ENCODE measurements at regions not wholly inside any gene's neighbourhood (a gene's known extent, or its start where the extent isn't known, plus 50 kb on each side); places are given as distances from the start of the nearest gene placed in this dataset.

DNA sequence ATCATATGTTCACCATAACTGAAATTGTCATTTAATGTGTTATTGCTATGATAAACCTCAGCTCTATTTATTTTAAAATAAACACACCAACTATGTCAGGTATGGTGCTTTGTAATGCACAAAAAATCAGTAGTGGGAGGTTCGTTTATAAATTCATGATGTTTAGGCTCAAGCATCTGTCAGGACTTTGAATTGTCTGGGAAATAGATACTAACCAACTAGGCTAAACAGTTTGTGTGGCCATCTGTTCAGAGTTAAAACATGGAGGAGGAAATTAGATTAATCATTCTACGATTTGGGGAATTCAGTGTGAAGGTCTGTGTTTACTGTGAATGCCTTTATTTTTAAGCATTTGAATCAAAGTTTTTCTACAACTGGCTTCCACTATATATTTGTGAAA is 212.6 kb upstream of the FZD8 start:
- no peaks in the 10 kb centered on the region for H3K9me3 ChIP-seq (ENCODE audit: insufficient read depth, low read length)
- no peaks in the 10 kb centered on the region for H3K4me1 ChIP-seq (ENCODE audit: low read length)
- no peak overlapping the region for H3K27ac ChIP-seq (ENCODE audit: low read length)
- H3K4me2 ChIP-seq (ENCODE audit: low read length), result no peak overlapping the region
- H4K20me1 ChIP-seq (ENCODE audit: insufficient read depth, low read length), result no peaks in the 10 kb centered on the region
- no peak overlapping the region for H2AFZ ChIP-seq (ENCODE audit: low read depth, low read length)
- H3K9ac ChIP-seq (ENCODE audit: low read length), result no peak overlapping the region
- H3K36me3 ChIP-seq (replicated peaks; ENCODE audit: low read depth, low read length), result no peaks in the 10 kb centered on the region
- no peaks in the 10 kb centered on the region for H3K27me3 ChIP-seq (ENCODE audit: low read depth, low read length)
- TF ChIP-seq, protein P1, sequence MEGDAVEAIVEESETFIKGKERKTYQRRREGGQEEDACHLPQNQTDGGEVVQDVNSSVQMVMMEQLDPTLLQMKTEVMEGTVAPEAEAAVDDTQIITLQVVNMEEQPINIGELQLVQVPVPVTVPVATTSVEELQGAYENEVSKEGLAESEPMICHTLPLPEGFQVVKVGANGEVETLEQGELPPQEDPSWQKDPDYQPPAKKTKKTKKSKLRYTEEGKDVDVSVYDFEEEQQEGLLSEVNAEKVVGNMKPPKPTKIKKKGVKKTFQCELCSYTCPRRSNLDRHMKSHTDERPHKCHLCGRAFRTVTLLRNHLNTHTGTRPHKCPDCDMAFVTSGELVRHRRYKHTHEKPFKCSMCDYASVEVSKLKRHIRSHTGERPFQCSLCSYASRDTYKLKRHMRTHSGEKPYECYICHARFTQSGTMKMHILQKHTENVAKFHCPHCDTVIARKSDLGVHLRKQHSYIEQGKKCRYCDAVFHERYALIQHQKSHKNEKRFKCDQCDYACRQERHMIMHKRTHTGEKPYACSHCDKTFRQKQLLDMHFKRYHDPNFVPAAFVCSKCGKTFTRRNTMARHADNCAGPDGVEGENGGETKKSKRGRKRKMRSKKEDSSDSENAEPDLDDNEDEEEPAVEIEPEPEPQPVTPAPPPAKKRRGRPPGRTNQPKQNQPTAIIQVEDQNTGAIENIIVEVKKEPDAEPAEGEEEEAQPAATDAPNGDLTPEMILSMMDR (IDR thresholded peaks at IDR 0.05; ENCODE audit: low read depth, low read length), result no peak
- TF ChIP-seq EZH2phosphoT487 (IDR thresholded peaks at IDR 0.05; ENCODE audit: low read depth), result no peak
- no peaks in the 10 kb centered on the region for H3K79me2 ChIP-seq (ENCODE audit: low read length)
- H3K4me3 ChIP-seq (ENCODE audit: low read length), result no peak overlapping the region

DNA sequence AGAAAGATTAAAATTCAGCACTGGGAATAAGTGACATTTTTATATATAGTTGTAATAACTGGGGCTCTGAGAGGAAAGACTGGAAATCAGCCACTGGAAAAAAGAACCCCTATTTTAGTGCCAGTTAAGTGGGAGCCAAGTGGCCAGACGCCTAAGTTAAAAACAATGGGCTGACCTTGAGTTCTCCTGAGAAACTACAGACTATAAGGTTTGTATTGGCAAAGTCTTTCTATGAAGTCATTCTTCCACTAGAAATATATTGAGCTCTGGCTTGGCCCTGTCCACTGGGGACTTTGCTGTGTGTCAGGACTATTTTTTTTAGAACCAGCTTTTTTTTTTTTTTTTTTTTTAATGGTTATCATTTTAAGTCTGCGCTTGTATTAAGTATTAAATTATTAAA is 210.6 kb upstream of the FZD8 start:
- H4K20me1 ChIP-seq (ENCODE audit: insufficient read depth, low read length), result no peaks in the 10 kb centered on the region
- H3K4me1 ChIP-seq (ENCODE audit: low read length), result no peaks in the 10 kb centered on the region
- no peak overlapping the region for H3K27ac ChIP-seq (ENCODE audit: low read length)
- H3K27me3 ChIP-seq (ENCODE audit: low read depth, low read length), result no peaks in the 10 kb centered on the region
- H2AFZ ChIP-seq (ENCODE audit: low read depth, low read length), result no peak overlapping the region
- no peak overlapping the region for H3K9ac ChIP-seq (ENCODE audit: low read length)
- no peaks in the 10 kb centered on the region for H3K36me3 ChIP-seq (replicated peaks; ENCODE audit: low read depth, low read length)
- no peak for TF ChIP-seq EZH2phosphoT487 (IDR thresholded peaks at IDR 0.05; ENCODE audit: low read depth)
- TF ChIP-seq, protein P1 (IDR thresholded peaks at IDR 0.05; ENCODE audit: low read depth, low read length), result no peak
- H3K4me2 ChIP-seq (ENCODE audit: low read length), result no peak overlapping the region
- H3K79me2 ChIP-seq (ENCODE audit: low read length), result no peaks in the 10 kb centered on the region
- no peaks in the 10 kb centered on the region for H3K9me3 ChIP-seq (ENCODE audit: insufficient read depth, low read length)
- no peak overlapping the region for H3K4me3 ChIP-seq (ENCODE audit: low read length)

DNA sequence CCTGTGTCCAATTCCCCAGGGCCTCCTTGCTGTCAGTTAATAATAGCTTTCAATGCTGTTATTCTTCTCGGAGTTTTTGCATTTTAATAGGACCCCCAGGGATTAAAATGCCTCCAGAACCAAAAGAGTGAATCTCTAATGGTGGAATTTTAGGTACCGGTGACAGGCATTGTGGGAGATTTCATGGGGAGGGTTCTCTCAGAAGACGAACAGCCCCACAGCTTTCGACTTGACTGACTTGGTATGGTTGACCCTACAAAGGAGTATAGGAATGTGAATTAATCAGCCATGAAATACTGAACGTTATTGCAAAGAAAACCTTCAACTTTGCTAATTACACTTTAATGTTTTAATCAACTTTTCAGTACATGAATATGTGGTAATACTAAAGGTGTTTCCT is 206.3 kb upstream of the FZD8 start:
- no peaks in the 10 kb centered on the region for H4K20me1 ChIP-seq (ENCODE audit: insufficient read depth, low read length)
- H3K4me2 ChIP-seq (ENCODE audit: low read length), result no peak overlapping the region
- no peak overlapping the region for H3K27ac ChIP-seq (ENCODE audit: low read length)
- H3K9me3 ChIP-seq (ENCODE audit: insufficient read depth, low read length), result no peaks in the 10 kb centered on the region
- no peak overlapping the region for H3K4me3 ChIP-seq (ENCODE audit: low read length)
- H3K27me3 ChIP-seq (ENCODE audit: low read depth, low read length), result no peaks in the 10 kb centered on the region
- no peaks in the 10 kb centered on the region for H3K36me3 ChIP-seq (replicated peaks; ENCODE audit: low read depth, low read length)
- H3K4me1 ChIP-seq (ENCODE audit: low read length), result no peaks in the 10 kb centered on the region
- no peak overlapping the region for H2AFZ ChIP-seq (ENCODE audit: low read depth, low read length)
- no peaks in the 10 kb centered on the region for H3K79me2 ChIP-seq (ENCODE audit: low read length)
- no peak for TF ChIP-seq EZH2phosphoT487 (IDR thresholded peaks at IDR 0.05; ENCODE audit: low read depth)
- TF ChIP-seq, protein P1 (IDR thresholded peaks at IDR 0.05; ENCODE audit: low read depth, low read length), result no peak
- H3K9ac ChIP-seq (ENCODE audit: low read length), result no peak overlapping the region

DNA sequence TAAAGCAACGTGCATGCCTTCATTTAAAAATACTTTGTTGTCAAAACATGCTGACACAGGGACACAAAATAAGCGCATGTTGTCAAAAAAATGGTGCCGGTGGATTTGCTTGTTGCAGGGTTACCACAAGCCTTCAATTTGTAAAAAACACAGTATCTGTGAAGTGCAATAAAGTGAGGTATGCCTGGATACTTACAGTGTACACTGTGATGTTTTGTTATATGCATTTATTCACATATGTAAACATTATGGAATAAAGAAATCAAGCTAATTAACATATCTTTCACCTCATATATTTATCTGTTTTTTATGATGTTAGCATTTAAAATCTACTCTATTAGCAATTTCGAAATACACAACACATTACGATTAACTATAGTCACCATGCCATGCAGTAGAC is 202.6 kb upstream of the FZD8 start:
- Histone ChIP-seq H3K27me3 (ENCODE audit: low read depth, low read length) (no peaks in the 10 kb centered on the region), H4K20me1 (ENCODE audit: insufficient read depth, low read length) (no peaks in the 10 kb centered on the region), H3K36me3 (replicated peaks; ENCODE audit: low read depth, low read length) (no peaks in the 10 kb centered on the region), H3K79me2 (ENCODE audit: low read length) (no peaks in the 10 kb centered on the region), H3K9me3 (ENCODE audit: insufficient read depth, low read length) (no peaks in the 10 kb centered on the region), H3K4me3 (ENCODE audit: low read length) (no peak overlapping the region), H3K4me1 (ENCODE audit: low read length) (no peaks in the 10 kb centered on the region), H3K4me2 (ENCODE audit: low read length) (no peak overlapping the region), H2AFZ (ENCODE audit: low read depth, low read length) (no peak overlapping the region), H3K27ac (ENCODE audit: low read length) (no peak overlapping the region), H3K9ac (ENCODE audit: low read length) (no peak overlapping the region)
- TF ChIP-seq, protein P1 (IDR thresholded peaks at IDR 0.05; ENCODE audit: low read depth, low read length), result no peak
- no peak for TF ChIP-seq EZH2phosphoT487 (IDR thresholded peaks at IDR 0.05; ENCODE audit: low read depth)

Measured in OCI-LY3 (cell line).